HG03025 (cell line): ENCODE measurements at regions not wholly inside any gene's neighbourhood (a gene's known extent, or its start where the extent isn't known, plus 50 kb on each side); places are given as distances from the start of the nearest gene placed in this dataset.
"Not testable (repeated sequence)": the region's sequence is repeated elsewhere in the genome, so short reads cannot be mapped to it uniquely, and the experiment has no call there.

ENCODE experiments used
- ATAC-seq: cut with Tn5 transposase; IDR thresholded peaks from one replicate; pipeline ENCODE4 v1.9.1; 2021; ENCODE audit warnings: mild to moderate bottlenecking, moderate library complexity; ENCODE audit not compliant: unreplicated experiment, low FRiP score

- ATAC-seq = no peak
Measured at GRCh38 chr14:71451501-71451900, 480.7 kb upstream of the RGS6 start.

DNA sequence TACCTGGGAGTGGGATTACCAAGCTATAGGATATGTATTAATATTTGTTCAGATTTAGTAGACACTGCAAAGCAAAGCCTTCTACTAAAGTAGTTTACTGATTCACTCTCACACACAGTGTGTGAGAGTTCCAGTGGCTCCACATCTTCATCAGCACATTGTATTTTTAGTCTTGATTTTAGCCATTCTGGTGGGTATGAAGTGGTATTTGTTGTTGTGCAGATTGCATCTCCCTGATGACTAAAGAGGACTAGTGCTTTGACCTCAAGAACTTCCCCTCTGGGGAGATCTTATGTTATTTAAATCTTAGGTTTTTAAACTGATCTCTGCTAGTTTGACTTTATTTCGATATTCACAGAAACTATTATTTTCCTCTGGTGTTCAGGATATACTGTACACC, 479.7 kb upstream of the RGS6 start:
- no peak for ATAC-seq

- no peak for ATAC-seq
Measured at GRCh38 chr14:71452987-71453386, 479.2 kb upstream of the RGS6 start.

DNA sequence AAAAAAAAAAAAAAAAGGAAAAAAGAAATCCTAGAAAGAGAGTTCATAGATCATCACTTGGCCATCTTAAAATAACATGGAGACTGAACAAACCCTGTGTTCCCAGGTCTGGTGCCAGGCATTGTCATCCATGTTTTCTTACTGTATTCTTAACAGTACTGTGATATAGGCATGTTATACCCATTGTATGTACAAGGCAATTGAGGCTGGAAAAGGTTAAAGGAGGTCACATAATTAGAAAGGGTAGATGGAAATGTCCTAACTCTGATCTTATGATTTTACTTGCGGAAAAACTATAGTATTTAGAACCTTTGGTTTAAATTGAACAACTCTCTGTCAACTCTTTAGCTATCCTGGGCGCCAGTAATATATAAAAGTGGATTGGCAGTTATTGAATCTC, 478.2 kb upstream of the RGS6 start:
- ATAC-seq = no peak

DNA sequence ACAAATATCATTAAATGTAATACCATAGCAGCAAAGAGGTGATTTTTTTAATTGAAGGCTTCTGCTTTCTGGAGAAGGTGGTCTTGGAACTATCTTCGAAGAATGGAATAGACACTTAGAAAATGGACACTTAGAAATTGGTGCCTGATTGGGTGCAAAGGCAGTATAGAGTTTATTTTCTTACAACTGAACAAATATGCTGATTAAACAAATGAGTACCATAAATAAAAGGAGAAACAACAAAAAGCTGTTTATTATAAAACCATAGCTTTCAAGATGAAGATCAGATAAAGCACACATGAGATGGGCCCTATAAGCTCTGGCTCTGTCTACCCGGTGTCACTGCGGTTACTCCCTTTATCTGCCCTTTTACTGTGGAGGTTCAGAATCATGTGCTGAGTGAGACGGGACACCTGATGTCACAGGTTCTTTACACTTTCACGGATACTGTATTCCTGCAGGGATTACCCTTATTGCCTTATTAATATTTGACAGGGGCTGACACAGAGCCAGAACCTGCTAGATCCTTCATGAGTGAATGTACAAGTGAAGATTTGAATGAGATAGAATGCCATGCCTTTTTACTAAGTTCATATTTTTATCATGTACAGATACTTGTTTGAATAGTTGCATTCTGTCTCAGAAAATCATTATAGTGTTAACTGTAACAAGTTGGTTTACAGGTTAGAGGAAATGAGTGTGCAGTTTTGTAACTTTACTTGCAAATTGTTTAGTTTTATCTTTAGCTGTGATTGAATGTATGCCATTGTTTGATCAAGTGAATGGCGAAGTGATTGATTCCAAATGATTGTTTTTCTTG, 477.5 kb upstream of the RGS6 start:
- no peak for ATAC-seq

- ATAC-seq = no peak
Measured at GRCh38 chr14:71460091-71460490, 472.1 kb upstream of the RGS6 start.

DNA sequence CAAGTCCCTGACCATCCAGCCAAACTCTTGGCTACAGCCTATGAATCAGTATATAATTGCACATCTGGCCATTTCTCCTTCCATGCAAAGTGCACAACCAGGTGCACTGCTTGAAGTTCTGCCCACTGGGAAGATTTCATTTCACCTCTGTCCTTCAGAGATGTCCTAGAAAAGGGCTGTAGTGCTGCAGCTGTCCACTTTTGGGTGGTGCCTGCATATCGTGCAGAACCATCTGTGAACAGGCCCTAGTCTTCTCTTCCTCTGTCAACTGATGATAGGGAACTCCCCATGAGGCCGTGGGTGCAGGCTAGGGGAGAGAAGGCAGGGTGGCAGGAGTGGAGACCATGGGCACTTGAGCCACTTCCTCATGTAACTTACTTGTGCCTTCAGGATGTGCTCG, 470.6 kb upstream of the RGS6 start:
- ATAC-seq = not testable (repeated sequence)

GRCh38 chr14:71463807-71464206, 468.4 kb upstream of the RGS6 start:
- ATAC-seq = no peak

GRCh38 chr14:71464840-71465239, 467.4 kb upstream of the RGS6 start:
- no peak for ATAC-seq

- ATAC-seq = no peak
Measured at GRCh38 chr14:71465316-71465715, 466.9 kb upstream of the RGS6 start.

- ATAC-seq = no peak
Measured at GRCh38 chr14:71466251-71466650, 466.0 kb upstream of the RGS6 start.

- ATAC-seq = no peak
Measured at GRCh38 chr14:71466946-71467345, 465.3 kb upstream of the RGS6 start.

DNA sequence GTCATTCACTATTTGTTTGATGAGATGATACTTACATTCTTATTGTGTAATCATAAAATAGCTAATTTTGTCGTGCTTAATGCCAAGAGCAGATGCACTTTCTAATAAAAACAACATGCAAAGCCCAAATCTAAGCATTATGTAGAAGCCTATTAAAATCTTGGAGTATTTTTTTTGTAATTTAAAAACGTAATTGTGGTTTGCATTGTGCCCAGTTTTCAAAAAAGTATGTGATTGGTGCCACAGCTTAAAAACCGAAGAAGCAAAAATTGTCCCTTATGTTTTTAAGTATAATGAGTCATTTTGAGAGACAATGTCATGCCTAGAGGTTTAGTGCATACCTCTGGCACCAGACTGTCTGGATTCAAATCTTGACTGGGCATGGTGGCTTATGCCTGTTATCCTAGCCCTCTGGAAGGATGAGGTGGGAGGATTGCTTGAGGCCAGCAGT, 464.8 kb upstream of the RGS6 start:
- no peak for ATAC-seq

DNA sequence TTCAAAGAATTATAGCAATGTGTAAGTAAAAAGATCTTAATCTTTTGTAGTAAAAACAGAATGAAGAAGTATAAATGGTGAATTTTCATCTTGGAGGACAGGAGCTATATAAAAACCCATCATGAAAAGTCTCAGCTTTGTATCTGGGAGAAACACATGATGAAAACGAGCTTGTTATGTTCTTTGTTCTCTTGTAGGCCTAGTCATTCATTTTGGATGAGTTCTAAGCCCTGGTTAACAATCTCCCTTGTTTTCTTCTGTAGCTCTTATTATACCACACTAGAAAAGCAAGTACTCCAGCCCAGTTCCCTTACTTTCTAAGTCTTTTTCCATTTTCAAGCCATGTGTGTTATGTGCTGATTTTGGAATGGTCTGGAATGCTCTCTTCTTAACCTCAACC, 463.5 kb upstream of the RGS6 start:
- no peak for ATAC-seq

DNA sequence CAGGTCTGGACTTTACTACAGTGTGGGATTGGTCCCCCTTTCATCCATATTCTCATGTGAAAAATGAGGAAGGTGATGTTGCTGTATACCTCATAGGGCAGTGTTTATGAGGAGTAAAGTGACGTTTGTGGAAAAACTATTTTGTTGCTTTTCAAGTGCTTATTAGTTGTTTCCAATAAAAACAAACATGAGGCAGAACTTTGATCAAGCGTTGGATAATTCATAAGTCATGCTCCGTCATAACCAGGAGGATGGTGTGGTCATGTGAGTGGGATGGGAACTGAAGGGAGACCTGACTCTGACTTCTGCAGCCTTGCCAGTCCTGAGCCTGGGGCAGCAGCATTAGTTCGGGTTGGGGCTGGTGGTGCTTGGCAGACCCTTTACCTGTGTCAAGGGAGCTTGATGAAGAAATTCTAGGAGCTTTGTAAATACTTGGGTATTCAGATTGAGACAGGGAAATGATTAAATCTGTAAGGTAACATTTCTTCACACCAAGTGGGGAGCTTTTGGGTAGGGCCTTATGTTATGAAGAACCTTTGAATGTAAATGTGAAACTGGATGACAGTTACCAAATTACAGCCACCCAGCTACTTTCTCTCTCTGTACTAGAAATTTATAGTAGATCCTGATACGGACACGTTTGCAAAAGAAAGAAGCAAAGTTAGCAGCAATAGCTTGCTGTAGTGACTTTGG, 462.4 kb upstream of the RGS6 start:
- ATAC-seq = no peak

DNA sequence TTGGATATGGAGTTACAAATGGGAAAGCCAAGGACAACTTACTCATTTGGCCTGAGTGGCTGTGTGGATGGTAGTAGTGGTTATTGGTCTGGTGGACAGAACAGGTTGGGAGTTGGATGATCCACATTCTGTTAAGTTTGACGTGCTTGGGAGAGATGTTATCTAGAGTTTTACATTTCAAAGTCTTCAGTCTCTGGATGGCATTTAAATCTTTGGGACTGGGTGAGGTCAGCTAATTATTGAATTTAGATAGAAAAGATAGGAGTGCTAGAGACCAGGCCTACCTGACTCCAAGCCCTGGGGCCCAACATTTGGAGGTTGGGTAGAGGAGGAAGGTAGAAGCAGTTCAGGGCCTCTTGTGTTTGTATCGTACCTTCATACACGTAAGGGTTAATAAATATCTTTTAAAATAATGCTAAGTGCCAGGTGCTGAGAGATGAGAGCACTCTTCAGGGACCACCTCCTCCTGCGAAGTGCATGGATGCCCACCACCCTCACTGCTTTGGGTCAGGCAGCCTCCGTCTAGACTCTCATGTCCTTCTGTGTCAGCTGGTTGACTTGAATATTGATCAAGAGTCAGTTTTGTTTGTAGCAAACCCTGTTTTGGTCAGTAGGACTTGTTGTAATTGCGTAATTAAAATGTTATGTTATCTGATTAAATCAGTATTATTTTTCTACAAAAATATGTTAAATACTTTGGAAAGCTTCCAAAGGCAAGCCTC, 460.4 kb upstream of the RGS6 start:
- no peak for ATAC-seq

DNA sequence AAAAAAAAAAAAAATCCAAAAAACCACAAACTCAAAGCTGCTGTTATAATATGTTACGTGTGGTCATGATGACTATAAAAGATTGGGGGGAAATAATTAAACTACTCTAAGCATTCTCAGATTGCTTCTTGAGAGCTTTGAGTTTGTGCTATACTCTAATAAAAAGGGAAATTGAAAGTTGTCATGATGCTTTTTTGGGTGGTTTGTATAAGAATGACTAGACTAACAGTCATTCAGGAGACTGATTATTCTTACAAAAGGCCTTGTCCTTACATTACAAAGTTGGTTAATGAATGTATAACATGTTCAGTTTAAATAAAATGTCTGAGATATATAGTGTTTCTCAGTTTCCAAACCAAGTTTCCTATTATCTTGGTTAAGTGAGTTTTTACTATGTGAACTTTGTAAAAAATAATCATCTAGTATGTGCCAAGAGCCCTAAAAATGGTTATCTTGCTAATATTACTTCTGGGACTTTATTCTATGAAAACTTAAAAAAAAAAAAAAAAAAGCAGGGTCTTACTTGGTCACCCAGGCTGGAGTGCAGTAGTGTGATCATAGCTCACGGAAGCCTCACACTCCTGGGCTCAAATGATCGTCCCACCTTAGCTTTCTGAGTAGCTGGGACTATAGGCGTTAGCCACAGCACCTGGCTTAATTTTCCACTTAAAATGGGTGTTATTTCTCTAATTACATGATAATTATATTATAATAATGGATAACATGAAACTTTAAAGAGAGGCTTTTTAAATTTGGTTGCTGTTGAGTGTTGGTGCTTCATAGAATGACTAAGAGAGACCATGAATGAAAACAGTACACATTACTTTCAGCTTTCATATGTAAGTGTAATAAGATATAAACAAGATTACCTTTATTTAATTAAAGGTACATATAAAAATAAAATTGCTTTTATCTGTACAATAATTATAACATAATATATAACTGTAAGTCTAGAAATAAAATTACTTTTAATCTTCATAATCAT, 459.6 kb upstream of the RGS6 start:
- no peak for ATAC-seq

DNA sequence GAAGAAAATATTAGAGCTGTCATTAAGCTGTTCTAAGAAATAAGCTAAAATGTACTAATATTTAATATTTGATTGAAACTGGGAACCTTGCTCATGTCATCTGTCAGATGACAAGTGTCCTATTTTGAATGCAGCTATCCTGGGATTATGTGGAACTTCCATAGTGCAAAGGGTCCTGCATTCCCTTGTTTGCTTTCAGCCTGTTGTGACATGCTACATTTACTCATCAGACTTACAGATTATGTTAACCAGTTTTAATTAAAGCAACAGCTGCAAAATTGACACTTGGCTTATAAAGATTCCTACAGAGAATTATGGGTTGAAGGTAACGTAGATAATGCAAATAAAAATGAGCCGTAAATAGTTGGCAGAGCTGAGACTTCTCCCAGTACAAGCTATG, 458.4 kb upstream of the RGS6 start:
- ATAC-seq = no peak

- no peak for ATAC-seq
Measured at GRCh38 chr14:71474301-71475265, 457.6 kb upstream of the RGS6 start.
